GM18502 (cell line): ENCODE measurements at regions not wholly inside any gene's neighbourhood (a gene's known extent, or its start where the extent isn't known, plus 50 kb on each side); places are given as distances from the start of the nearest gene placed in this dataset.

Source experiments
- ATAC-seq: cut with Tn5 transposase; IDR thresholded peaks from one replicate; pipeline ENCODE4 v1.9.1; 2021; ENCODE audit warnings: mild to moderate bottlenecking; ENCODE audit not compliant: unreplicated experiment, poor library complexity

- ATAC-seq, result no peak
These were observed 259.0 kb downstream of the ADRA2A start for GRCh38 chr10:111335826-111336225.

GRCh38 chr10:111338035-111338434, 261.2 kb downstream of the ADRA2A start:
- ATAC-seq, result peak; percentile 16

GRCh38 chr10:111338805-111339204, 262.0 kb downstream of the ADRA2A start:
- ATAC-seq, result peak; percentile 96

GRCh38 chr10:111344804-111345203, 268.0 kb downstream of the ADRA2A start:
- ATAC-seq, result peak; percentile 74

GRCh38 chr10:111347386-111348013, 270.7 kb downstream of the ADRA2A start:
- no peak for ATAC-seq

GRCh38 chr10:111348076-111348475, 271.2 kb downstream of the ADRA2A start:
- no peak for ATAC-seq

- ATAC-seq, result no peak
These were observed 278.0 kb downstream of the ADRA2A start for GRCh38 chr10:111354859-111355258.

GRCh38 chr10:111356571-111356970, 279.7 kb downstream of the ADRA2A start:
- ATAC-seq, result no peak

GRCh38 chr10:111357859-111358258, 281.0 kb downstream of the ADRA2A start:
- no peak for ATAC-seq

GRCh38 chr10:111360260-111360925, 283.6 kb downstream of the ADRA2A start:
- ATAC-seq, result peak; percentile 96

GRCh38 chr10:111367531-111367930, 290.7 kb downstream of the ADRA2A start:
- ATAC-seq, result no peak

GRCh38 chr10:111370101-111370500, 293.3 kb downstream of the ADRA2A start:
- no peak for ATAC-seq

GRCh38 chr10:111373696-111374095, 296.9 kb downstream of the ADRA2A start:
- ATAC-seq, result no peak

- ATAC-seq, result no peak
These were observed 302.8 kb downstream of the ADRA2A start for GRCh38 chr10:111379534-111380187.

- no peak for ATAC-seq
These were observed 307.7 kb downstream of the ADRA2A start for GRCh38 chr10:111384556-111384955.

- ATAC-seq, result no peak
These were observed 314.2 kb downstream of the ADRA2A start for GRCh38 chr10:111390813-111391563.

- ATAC-seq, result no peak
These were observed 315.3 kb downstream of the ADRA2A start for GRCh38 chr10:111392159-111392558.

- no peak for ATAC-seq
These were observed 316.1 kb downstream of the ADRA2A start for GRCh38 chr10:111392910-111393309.

GRCh38 chr10:111410740-111411139, 333.9 kb downstream of the ADRA2A start:
- ATAC-seq, result no peak

GRCh38 chr10:111425459-111425858, 348.6 kb downstream of the ADRA2A start:
- no peak for ATAC-seq
